B cell (primary cell): ENCODE measurements at regions not wholly inside any gene's neighbourhood (a gene's known extent, or its start where the extent isn't known, plus 50 kb on each side); places are given as distances from the start of the nearest gene placed in this dataset.

Experiments
- ATAC-seq: fragments of 200-7000 bp; cut with Tn5 transposase; one replicate; pipeline ENCODE4 v1.10.0; 2021; ENCODE audit warnings: low read depth, mild to moderate bottlenecking, moderate number of reproducible peaks, moderate library complexity
- CTCF ChIA-PET: fragments of 350-600 bp; sonication (Branson Sonifier 250); formaldehyde crosslinking; loops from one replicate; lab custom pipeline; 2021; ENCODE audit warnings: antibody characterized with exemption, inconsistent platforms; lab: Charles Lee
- POLR2A ChIA-PET: fragments of 350-600 bp; sonication (Branson Sonifier 250); formaldehyde crosslinking; loops from one replicate; lab custom pipeline; 2021; ENCODE audit warnings: antibody characterized with exemption; lab: Charles Lee
- DNase-seq: peaks from one replicate; pipeline ENCODE4 v3.0.0; 2013
- H2AFZ ChIP-seq: 2 replicates; pipeline ENCODE4 v1.6.1; 2012; ENCODE audit warnings: mild to moderate bottlenecking, low read depth, low read length; ENCODE audit not compliant: insufficient read depth, poor library complexity, severe bottlenecking
- H3K27ac ChIP-seq, 2 donors: 1 replicate in 1 of 2; 2 replicates in 1 of 2; pipeline ENCODE4 v1.5.1; 2012 to 2013; ENCODE audit warnings: low read length in 2 of 2, mild to moderate bottlenecking in 2 of 2, moderate library complexity in 1 of 2
- H3K27me3 ChIP-seq, 4 experiments: fragments of 200-600 bp in 1 of 4; sonication (generic) in 1 of 4; replicated peaks in 1 of 4; 1 replicate in 2 of 4; 2 replicates in 2 of 4; pipeline versions ENCODE4 v1.6.1 to v1.7.0; 2013 to 2016; ENCODE audit warnings: low read length in 3 of 4, mild to moderate bottlenecking in 2 of 4, mixed read lengths in 1 of 4, moderate library complexity in 1 of 4; ENCODE audit not compliant: insufficient read depth in 4 of 4, control insufficient read depth in 3 of 4; ENCODE audit errors: control extremely low read depth in 1 of 4
- H3K36me3 ChIP-seq, 2 experiments: replicated peaks in 1 of 2; 1 replicate in 1 of 2; 2 replicates in 1 of 2; pipeline versions ENCODE4 v1.6.1 to v1.7.1; 2013; ENCODE audit warnings: low read length in 1 of 2; ENCODE audit not compliant: insufficient read depth in 2 of 2, control insufficient read depth in 1 of 2; ENCODE audit errors: control extremely low read depth in 1 of 2, extremely low read depth in 1 of 2
- H3K4me1 ChIP-seq, 2 donors: fragments of 200-600 bp in 1 of 2; sonication (generic) in 1 of 2; 1 replicate in 1 of 2; 2 replicates in 1 of 2; pipeline versions ENCODE4 v1.5.1 to v1.6.1; 2013 to 2017; ENCODE audit warnings: low read length in 2 of 2; ENCODE audit not compliant: control insufficient read depth in 2 of 2, insufficient read depth in 2 of 2
- H3K4me2 ChIP-seq: replicated peaks from 2 replicates; pipeline ENCODE3; 2012; ENCODE audit warnings: mild to moderate bottlenecking, low read depth, low read length; ENCODE audit not compliant: poor library complexity, severe bottlenecking
- H3K4me3 ChIP-seq, 5 experiments: fragments of 200-600 bp in 1 of 5; sonication (generic) in 1 of 5; 1 replicate in 3 of 5; 2 replicates in 2 of 5; pipeline versions ENCODE4 v1.5.1 to v1.7.0; 2011 to 2016; ENCODE audit warnings: low read length in 4 of 5, mild to moderate bottlenecking in 4 of 5, low read depth in 2 of 5, control low read depth in 1 of 5, moderate library complexity in 1 of 5; ENCODE audit not compliant: insufficient read depth in 1 of 5; ENCODE audit errors: control extremely low read depth in 1 of 5, extremely low read depth in 1 of 5
- H3K79me2 ChIP-seq: fragments of 200-600 bp; sonication (generic); one replicate; pipeline ENCODE4 v1.6.0; 2016; ENCODE audit warnings: low read length; ENCODE audit not compliant: control insufficient read depth, insufficient read depth
- H3K9ac ChIP-seq: fragments of 200-600 bp; sonication (generic); 2 replicates; pipeline ENCODE4 v1.6.1; 2017; ENCODE audit warnings: mild to moderate bottlenecking, low read length, moderate library complexity
- H3K9me3 ChIP-seq, 3 donors: one replicate each; pipeline versions ENCODE4 v1.6.1 to v1.7.1; 2013; ENCODE audit warnings: low read length in 2 of 3; ENCODE audit not compliant: control insufficient read depth in 2 of 3, insufficient read depth in 1 of 3; ENCODE audit errors: control extremely low read depth in 1 of 3
- H4K20me1 ChIP-seq: 2 replicates; pipeline ENCODE4 v1.6.0; 2012; ENCODE audit warnings: mild to moderate bottlenecking, low read length; ENCODE audit not compliant: insufficient read depth, control insufficient read depth, poor library complexity, severe bottlenecking
- H3K27ac Mint-ChIP-seq: one replicate; pipeline ENCODE4 v1.8.0; 2021; ENCODE audit warnings: mixed read lengths
- H3K27me3 Mint-ChIP-seq: one replicate; pipeline ENCODE4 v1.8.0; 2021; ENCODE audit warnings: mixed read lengths
- H3K4me1 Mint-ChIP-seq: one replicate; pipeline ENCODE4 v1.8.0; 2021; ENCODE audit warnings: mixed read lengths
- H3K4me3 Mint-ChIP-seq: one replicate; pipeline ENCODE4 v1.8.0; 2021; ENCODE audit warnings: mixed read lengths
- H3K9me3 Mint-ChIP-seq: one replicate; pipeline ENCODE4 v1.8.0; 2022; ENCODE audit warnings: mixed read lengths; ENCODE audit not compliant: insufficient read depth
- EZH2 ChIP-seq: IDR thresholded peaks from 2 replicates; pipeline ENCODE4 v1.6.1; 2012; ENCODE audit warnings: borderline replicate concordance, low read depth, mild to moderate bottlenecking, moderate library complexity, low read length; ENCODE audit not compliant: insufficient read depth, poor library complexity, severe bottlenecking
- WGBS: methylation state at CpG from one replicate; pipeline ENCODE4 v1.1.5; 2013; ENCODE audit warnings: missing lambda C conversion rate; ENCODE audit not compliant: insufficient coverage; 5-methylcytosine and 5-hydroxymethylcytosine counted together
- intact Hi-C: fragments of 100-400 bp; cut with micrococcal nuclease; formaldehyde crosslinking; loops from one replicate; pipeline ENCODE4 v1.10.0; 2022
- TF ChIP-seq, protein P1 (sequence below): fragments of 200-600 bp; IDR thresholded peaks from one replicate; pipeline ENCODE4 v1.8.0; 2022; ENCODE audit warnings: antibody characterized with exemption, mild to moderate bottlenecking

DNA sequence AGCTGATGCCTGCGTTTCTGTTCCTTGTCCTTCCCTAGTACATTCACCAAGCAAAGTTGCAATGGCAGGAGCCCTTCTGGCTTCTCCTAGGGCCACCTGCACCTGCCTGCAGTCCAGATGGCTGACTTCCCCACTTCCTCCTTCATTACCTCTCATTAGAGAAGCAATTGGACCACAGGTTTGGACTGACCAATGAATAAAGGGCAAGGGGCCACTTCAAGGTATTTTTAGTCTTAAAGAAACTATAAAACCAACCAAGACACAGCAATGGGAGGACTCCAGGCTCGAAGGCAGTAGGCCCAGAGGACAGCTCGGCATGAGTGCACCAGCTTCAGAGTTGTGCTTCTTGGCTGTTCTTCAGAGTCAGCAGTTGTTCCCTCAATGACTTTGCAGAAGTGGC is 60.8 kb upstream of the ROR1 start:
- intact Hi-C loops = no loop called here

DNA sequence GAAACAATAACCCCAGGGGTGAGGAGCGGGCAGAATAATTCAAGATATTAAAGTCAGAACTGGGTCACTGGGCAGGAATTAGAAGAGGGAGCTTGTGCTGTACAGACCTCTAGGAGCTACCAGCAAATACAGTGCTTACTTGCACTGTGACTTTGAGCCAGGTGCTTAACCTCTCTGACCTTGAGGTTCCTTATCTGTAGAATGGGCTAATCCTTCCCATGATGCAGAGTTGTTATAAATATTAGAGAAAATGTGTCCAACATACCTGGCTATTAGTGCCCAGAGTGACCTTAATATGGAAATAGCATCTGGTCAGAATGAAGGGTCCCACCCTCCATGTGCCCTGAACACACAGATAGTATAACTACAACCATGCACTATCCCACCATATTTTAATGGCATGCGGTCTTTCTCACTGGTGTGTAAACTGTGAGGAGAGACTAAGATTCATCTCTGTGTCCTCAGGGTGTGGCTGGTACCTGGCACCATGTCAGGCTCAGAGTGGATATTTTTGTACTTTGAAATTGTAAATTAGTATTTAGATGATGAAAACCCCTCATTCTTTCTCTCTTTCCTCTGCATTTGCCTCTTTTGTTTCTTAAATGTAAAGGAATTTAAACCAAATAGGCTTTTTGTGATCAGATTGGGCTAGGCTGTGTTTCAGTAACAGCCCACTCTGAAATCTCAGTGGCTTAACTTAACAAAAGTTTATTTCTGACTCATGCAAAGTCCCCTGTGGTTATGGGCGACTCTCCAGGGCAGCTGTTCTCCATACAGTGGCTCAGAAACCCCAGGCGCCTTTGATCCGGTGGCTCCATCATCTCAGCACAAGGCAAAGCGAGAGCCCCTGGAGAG is 60.0 kb upstream of the ROR1 start:
- Histone ChIP-seq H3K9ac (no peak overlapping the region), H3K4me2 (no peak overlapping the region), H3K36me3 (no peaks in the 10 kb centered on the region), H4K20me1 (no peaks in the 10 kb centered on the region), H3K4me1 (no peaks in the 10 kb centered on the region), H2AFZ (no peak overlapping the region), H3K27ac (no peak overlapping the region), H3K9me3 (no peaks in the 10 kb centered on the region), H3K79me2 (no peaks in the 10 kb centered on the region), H3K27me3 (peaks cover 0 to 5% (median 0%) of the 10 kb centered on the region in 4 experiments), H3K4me3 (no peak overlapping the region)
- no peak for DNase-seq
- Mint-ChIP-seq H3K9me3 (no peaks in the 10 kb centered on the region), H3K27ac (no peak overlapping the region), H3K27me3 (peaks cover 20% of the 10 kb centered on the region), H3K4me3 (no peak overlapping the region), H3K4me1 (no peaks in the 10 kb centered on the region)
- WGBS = 55% methylated on average over 5 of the region's 6 CpGs
- TF ChIP-seq EZH2 = no peak
- TF ChIP-seq, protein P1, sequence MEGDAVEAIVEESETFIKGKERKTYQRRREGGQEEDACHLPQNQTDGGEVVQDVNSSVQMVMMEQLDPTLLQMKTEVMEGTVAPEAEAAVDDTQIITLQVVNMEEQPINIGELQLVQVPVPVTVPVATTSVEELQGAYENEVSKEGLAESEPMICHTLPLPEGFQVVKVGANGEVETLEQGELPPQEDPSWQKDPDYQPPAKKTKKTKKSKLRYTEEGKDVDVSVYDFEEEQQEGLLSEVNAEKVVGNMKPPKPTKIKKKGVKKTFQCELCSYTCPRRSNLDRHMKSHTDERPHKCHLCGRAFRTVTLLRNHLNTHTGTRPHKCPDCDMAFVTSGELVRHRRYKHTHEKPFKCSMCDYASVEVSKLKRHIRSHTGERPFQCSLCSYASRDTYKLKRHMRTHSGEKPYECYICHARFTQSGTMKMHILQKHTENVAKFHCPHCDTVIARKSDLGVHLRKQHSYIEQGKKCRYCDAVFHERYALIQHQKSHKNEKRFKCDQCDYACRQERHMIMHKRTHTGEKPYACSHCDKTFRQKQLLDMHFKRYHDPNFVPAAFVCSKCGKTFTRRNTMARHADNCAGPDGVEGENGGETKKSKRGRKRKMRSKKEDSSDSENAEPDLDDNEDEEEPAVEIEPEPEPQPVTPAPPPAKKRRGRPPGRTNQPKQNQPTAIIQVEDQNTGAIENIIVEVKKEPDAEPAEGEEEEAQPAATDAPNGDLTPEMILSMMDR = no peak
- intact Hi-C loops = no loop called here
- ATAC-seq = no peak
- CTCF ChIA-PET = interaction anchor here (1.3 kb wide), 1 partner anchor 22 kb away, joined by 6 read pairs; no protein-coding TSS in a partner anchor
- POLR2A ChIA-PET = no interaction called here

More for the DNA sequence above, 60.8 kb upstream of the ROR1 start:
- no peak overlapping the region for H2AFZ ChIP-seq
- H3K79me2 ChIP-seq = no peaks in the 10 kb centered on the region
- H3K4me3 ChIP-seq = no peak overlapping the region
- no peaks in the 10 kb centered on the region for H3K4me1 ChIP-seq
- no peaks in the 10 kb centered on the region for H4K20me1 ChIP-seq
- CTCF ChIA-PET = no interaction called here
- no peaks in the 10 kb centered on the region for H3K4me1 Mint-ChIP-seq
- H3K9me3 Mint-ChIP-seq = no peaks in the 10 kb centered on the region
- H3K27ac Mint-ChIP-seq = no peak overlapping the region
- peaks cover 19% of the 10 kb centered on the region for H3K27me3 Mint-ChIP-seq
- peaks cover 0 to 5% (median 0%) of the 10 kb centered on the region in 4 experiments for H3K27me3 ChIP-seq
- 82% methylated on average over 3 of the region's 3 CpGs for WGBS
- no peaks in the 10 kb centered on the region for H3K36me3 ChIP-seq
- H3K4me3 Mint-ChIP-seq = no peak overlapping the region
- DNase-seq (no peak), ATAC-seq (no peak)
- no peaks in the 10 kb centered on the region for H3K9me3 ChIP-seq
- TF ChIP-seq EZH2 = no peak
- TF ChIP-seq, protein P1 = no peak
- no peak overlapping the region for H3K27ac ChIP-seq
- H3K4me2 ChIP-seq = no peak overlapping the region
- POLR2A ChIA-PET = no interaction called here
- H3K9ac ChIP-seq = no peak overlapping the region
